GM13976 (cell line): ENCODE measurements at regions not wholly inside any gene's neighbourhood (a gene's known extent, or its start where the extent isn't known, plus 50 kb on each side); places are given as distances from the start of the nearest gene placed in this dataset.

Source experiments
- DNase-seq: peaks from one replicate; pipeline ENCODE4 v3.0.0; 2012; ENCODE audit warnings: low spot score
- in situ Hi-C: fragments of 300-500 bp; cut with MboI; formaldehyde crosslinking; loops from one replicate; pipeline ENCODE4 v1.12.0; 2022; ENCODE audit warnings: low sequenced_read_pairs, mixed read lengths, inconsistent platforms; ENCODE audit not compliant: unreplicated experiment
- TF ChIP-seq, protein P1 (sequence below): IDR thresholded peaks from 2 replicates; pipeline ENCODE4 v1.5.1; 2012; ENCODE audit warnings: borderline replicate concordance, mild to moderate bottlenecking; ENCODE audit not compliant: insufficient read depth; ENCODE audit errors: extremely low read depth, missing control alignments, control extremely low read depth

GRCh38 chr2:107290041-107290440, 404.1 kb upstream of the ST6GAL2 start:
- TF ChIP-seq, protein P1, sequence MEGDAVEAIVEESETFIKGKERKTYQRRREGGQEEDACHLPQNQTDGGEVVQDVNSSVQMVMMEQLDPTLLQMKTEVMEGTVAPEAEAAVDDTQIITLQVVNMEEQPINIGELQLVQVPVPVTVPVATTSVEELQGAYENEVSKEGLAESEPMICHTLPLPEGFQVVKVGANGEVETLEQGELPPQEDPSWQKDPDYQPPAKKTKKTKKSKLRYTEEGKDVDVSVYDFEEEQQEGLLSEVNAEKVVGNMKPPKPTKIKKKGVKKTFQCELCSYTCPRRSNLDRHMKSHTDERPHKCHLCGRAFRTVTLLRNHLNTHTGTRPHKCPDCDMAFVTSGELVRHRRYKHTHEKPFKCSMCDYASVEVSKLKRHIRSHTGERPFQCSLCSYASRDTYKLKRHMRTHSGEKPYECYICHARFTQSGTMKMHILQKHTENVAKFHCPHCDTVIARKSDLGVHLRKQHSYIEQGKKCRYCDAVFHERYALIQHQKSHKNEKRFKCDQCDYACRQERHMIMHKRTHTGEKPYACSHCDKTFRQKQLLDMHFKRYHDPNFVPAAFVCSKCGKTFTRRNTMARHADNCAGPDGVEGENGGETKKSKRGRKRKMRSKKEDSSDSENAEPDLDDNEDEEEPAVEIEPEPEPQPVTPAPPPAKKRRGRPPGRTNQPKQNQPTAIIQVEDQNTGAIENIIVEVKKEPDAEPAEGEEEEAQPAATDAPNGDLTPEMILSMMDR = no peak
- in situ Hi-C loops = no loop called here
- DNase-seq = no peak

GRCh38 chr2:107303964-107304363, 418.0 kb upstream of the ST6GAL2 start:
- in situ Hi-C loops = no loop called here
- TF ChIP-seq, protein P1 = no peak
- no peak for DNase-seq

DNA sequence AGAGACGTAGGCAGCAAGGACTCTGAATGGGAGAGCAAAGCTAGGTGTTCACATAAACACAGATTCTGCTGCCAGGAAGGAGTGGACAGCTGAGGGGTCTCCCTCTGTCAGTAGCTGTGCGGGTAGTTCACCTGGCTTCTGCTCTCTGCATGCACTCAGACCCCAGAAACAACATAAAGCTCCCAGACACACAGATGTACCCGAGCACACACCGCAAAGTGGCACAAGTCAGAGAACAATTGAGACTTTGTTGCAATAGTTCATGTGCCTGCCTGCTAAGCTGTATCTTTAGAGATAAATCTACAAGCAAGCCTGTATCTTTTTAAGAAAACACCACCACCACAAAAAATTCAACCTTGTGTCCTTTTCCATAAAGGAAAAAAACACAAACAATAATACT, 420.0 kb upstream of the ST6GAL2 start:
- in situ Hi-C loops = no loop called here
- DNase-seq = no peak
- TF ChIP-seq, protein P1 = no peak

GRCh38 chr2:107306881-107307280, 420.9 kb upstream of the ST6GAL2 start:
- no peak for DNase-seq
- in situ Hi-C loops = no loop called here
- TF ChIP-seq, protein P1 = no peak

GRCh38 chr2:107308835-107309234, 422.9 kb upstream of the ST6GAL2 start:
- DNase-seq = no peak
- in situ Hi-C loops = no loop called here
- TF ChIP-seq, protein P1 = no peak

- in situ Hi-C loops = no loop called here
- no peak for DNase-seq
- TF ChIP-seq, protein P1 = no peak
These were observed 426.3 kb upstream of the ST6GAL2 start for GRCh38 chr2:107312240-107312639.

GRCh38 chr2:107313316-107313715, 427.3 kb upstream of the ST6GAL2 start:
- DNase-seq = no peak
- TF ChIP-seq, protein P1 = no peak
- in situ Hi-C loops = no loop called here
